ENCODE measurements at regions not wholly inside any gene's neighbourhood (a gene's known extent, or its start where the extent isn't known, plus 50 kb on each side); places are given as distances from the start of the nearest gene placed in this dataset.

- Histone ChIP-seq H3K36me3 (ENCODE audit: low read depth, low read length) (no peaks in the 10 kb centered on the region), H3F3A (ENCODE audit: low read length, unreplicated experiment) (no peaks in the 10 kb centered on the region), H3K9me2 (replicated peaks; ENCODE audit: low read length) (no peaks in the 10 kb centered on the region), H3K9ac (ENCODE audit: low read length) (no peak overlapping the region), H3K4me1 (ENCODE audit: insufficient read depth, low read length) (no peaks in the 10 kb centered on the region), H3K27ac (ENCODE audit: low read length) (no peak overlapping the region), H3K4me2 (ENCODE audit: low read length) (no peak overlapping the region), H3K27me3 (ENCODE audit: low read length) (peaks cover 68% of the 10 kb centered on the region), H4K20me1 (ENCODE audit: low read length) (no peaks in the 10 kb centered on the region), H3K9me3 (ENCODE audit: low read length) (no peaks in the 10 kb centered on the region), H2AFZ (ENCODE audit: low read length) (no peak overlapping the region), H3K79me2 (ENCODE audit: low read length) (no peaks in the 10 kb centered on the region), H3K4me3 (ENCODE audit: low read length) (no peak overlapping the region)
- intact Hi-C loops (cut with micrococcal nuclease) = no loop called here
- no TSS peak for BruUV-seq (replicated peaks)
- ATAC-seq (no peak), DNase-seq (no peak)
- ChIA-PET POLR2A (ENCODE audit: unreplicated experiment) (interaction anchor here (0.8 kb wide), 1 partner anchor 1182 kb away, joined by 5 read pairs; no protein-coding TSS in a partner anchor), CTCF (no interaction called here)
- TF ChIP-seq EZH2 (IDR thresholded peaks at IDR 0.05; ENCODE audit: low read length, unreplicated experiment) (no peak), EZH2phosphoT487 (IDR thresholded peaks at IDR 0.05; ENCODE audit: borderline replicate concordance, low read length) (no peak), CTCF (conservative IDR thresholded peaks at IDR 0.05; ENCODE audit: low read depth, low read length) (no peak)
These were observed 147.8 kb downstream of the IRF8 start for GRCh38 chr16:86046667-86047270.

DNA sequence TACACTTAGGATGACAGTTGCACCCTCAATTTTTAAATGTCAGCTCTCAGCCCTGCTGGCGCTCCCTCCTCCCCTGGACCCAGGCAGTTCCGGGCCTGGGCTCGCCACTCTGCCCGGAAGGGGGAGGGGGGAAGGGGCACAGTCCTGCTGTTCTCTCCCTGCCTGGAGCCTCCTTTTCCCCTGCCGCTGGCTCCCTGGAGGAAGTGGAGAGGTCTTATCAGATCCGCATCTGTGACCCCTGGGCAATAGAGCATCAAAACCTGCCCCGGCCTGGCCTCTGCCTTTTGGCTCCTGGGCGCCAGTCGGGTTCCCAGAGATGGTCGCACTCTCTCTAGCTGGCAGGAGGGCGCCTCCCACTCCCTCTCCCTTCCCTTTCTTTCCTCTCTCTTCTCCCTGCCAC, 149.3 kb downstream of the IRF8 start:
- H3F3A ChIP-seq (ENCODE audit: low read length, unreplicated experiment) = no peaks in the 10 kb centered on the region
- H3K27ac ChIP-seq (ENCODE audit: low read length) = no peak overlapping the region
- H3K4me1 ChIP-seq (ENCODE audit: insufficient read depth, low read length) = no peaks in the 10 kb centered on the region
- no peak overlapping the region for H3K4me2 ChIP-seq (ENCODE audit: low read length)
- CTCF ChIA-PET = no interaction called here
- H4K20me1 ChIP-seq (ENCODE audit: low read length) = no peaks in the 10 kb centered on the region
- no peak overlapping the region for H3K9ac ChIP-seq (ENCODE audit: low read length)
- H3K27me3 ChIP-seq (ENCODE audit: low read length) = peaks cover 60% of the 10 kb centered on the region
- no peak overlapping the region for H2AFZ ChIP-seq (ENCODE audit: low read length)
- DNase-seq = no peak
- H3K36me3 ChIP-seq (ENCODE audit: low read depth, low read length) = no peaks in the 10 kb centered on the region
- no TSS peak for BruUV-seq (replicated peaks)
- TF ChIP-seq EZH2 (IDR thresholded peaks at IDR 0.05; ENCODE audit: low read length, unreplicated experiment) = no peak
- TF ChIP-seq EZH2phosphoT487 (IDR thresholded peaks at IDR 0.05; ENCODE audit: borderline replicate concordance, low read length) = no peak
- no peak for TF ChIP-seq CTCF (conservative IDR thresholded peaks at IDR 0.05; ENCODE audit: low read depth, low read length)
- no peak for ATAC-seq
- H3K4me3 ChIP-seq (ENCODE audit: low read length) = no peak overlapping the region
- no peaks in the 10 kb centered on the region for H3K79me2 ChIP-seq (ENCODE audit: low read length)
- no peaks in the 10 kb centered on the region for H3K9me3 ChIP-seq (ENCODE audit: low read length)
- no peaks in the 10 kb centered on the region for H3K9me2 ChIP-seq (replicated peaks; ENCODE audit: low read length)
- intact Hi-C loops (cut with micrococcal nuclease) = no loop called here
- POLR2A ChIA-PET (ENCODE audit: unreplicated experiment) = no interaction called here

- Histone ChIP-seq H4K20me1 (ENCODE audit: low read length) (no peaks in the 10 kb centered on the region), H3K9me3 (ENCODE audit: low read length) (no peaks in the 10 kb centered on the region), H3K27ac (ENCODE audit: low read length) (no peak overlapping the region), H3K4me1 (ENCODE audit: insufficient read depth, low read length) (no peaks in the 10 kb centered on the region), H3K9me2 (replicated peaks; ENCODE audit: low read length) (no peaks in the 10 kb centered on the region), H3K4me3 (ENCODE audit: low read length) (no peak overlapping the region), H3K9ac (ENCODE audit: low read length) (no peak overlapping the region), H3F3A (ENCODE audit: low read length, unreplicated experiment) (no peaks in the 10 kb centered on the region), H3K27me3 (ENCODE audit: low read length) (peaks cover 55% of the 10 kb centered on the region), H3K79me2 (ENCODE audit: low read length) (no peaks in the 10 kb centered on the region), H3K36me3 (ENCODE audit: low read depth, low read length) (no peaks in the 10 kb centered on the region), H3K4me2 (ENCODE audit: low read length) (no peak overlapping the region), H2AFZ (ENCODE audit: low read length) (no peak overlapping the region)
- TF ChIP-seq EZH2phosphoT487 (IDR thresholded peaks at IDR 0.05; ENCODE audit: borderline replicate concordance, low read length) (no peak), EZH2 (IDR thresholded peaks at IDR 0.05; ENCODE audit: low read length, unreplicated experiment) (no peak), CTCF (conservative IDR thresholded peaks at IDR 0.05; ENCODE audit: low read depth, low read length) (0 out of 2 replicates have a peak, but pooled peaks have one; percentile 15)
- ChIA-PET CTCF (no interaction called here), POLR2A (ENCODE audit: unreplicated experiment) (interaction anchor here (0.7 kb wide), 1 partner anchor 1757 kb away, joined by 3 read pairs; no protein-coding TSS in a partner anchor)
- BruUV-seq (replicated peaks) = no TSS peak
- DNase-seq = no peak
- intact Hi-C loops (cut with micrococcal nuclease) = no loop called here
- no peak for ATAC-seq
These were observed 150.1 kb downstream of the IRF8 start for GRCh38 chr16:86048882-86049585.

Measured in PC-3 (cell line).